Progenitor cell of endocrine pancreas (in vitro differentiated cells): ENCODE measurements at regions not wholly inside any gene's neighbourhood (a gene's known extent, or its start where the extent isn't known, plus 50 kb on each side); places are given as distances from the start of the nearest gene placed in this dataset.

Experiments
- DNase-seq: peaks from one replicate; pipeline ENCODE4 v3.0.0; 2021; ENCODE audit warnings: low spot score; ENCODE audit not compliant: unreplicated experiment
- H3K27ac Mint-ChIP-seq: 2 replicates; pipeline ENCODE4 v1.8.0; 2021; ENCODE audit warnings: mild to moderate bottlenecking, moderate library complexity, mixed read lengths
- H3K27me3 Mint-ChIP-seq: 2 replicates; pipeline ENCODE4 v1.8.0; 2021; ENCODE audit warnings: mixed read lengths
- H3K36me3 Mint-ChIP-seq: 2 replicates; pipeline ENCODE4 v1.8.0; 2022; ENCODE audit warnings: mixed read lengths; ENCODE audit not compliant: insufficient read depth
- H3K4me1 Mint-ChIP-seq: 2 replicates; pipeline ENCODE4 v1.8.0; 2021; ENCODE audit warnings: low read depth, mixed read lengths
- H3K4me3 Mint-ChIP-seq: 2 replicates; pipeline ENCODE4 v1.8.0; 2021; ENCODE audit warnings: low read depth, mild to moderate bottlenecking, moderate library complexity, mixed read lengths
- H3K9me3 Mint-ChIP-seq: 2 replicates; pipeline ENCODE4 v1.8.0; 2021; ENCODE audit warnings: low read depth, mixed read lengths
- CTCF ChIP-seq: fragments of 200-600 bp; sonication (generic); IDR thresholded peaks from one replicate; pipeline ENCODE4 v1.5.0; 2021; ENCODE audit warnings: antibody characterized with exemption, mild to moderate bottlenecking; ENCODE audit not compliant: unreplicated experiment

GRCh38 chr20:21820688-21821087, 115.2 kb downstream of the PAX1 start:
- Mint-ChIP-seq H3K9me3 (no peaks in the 10 kb centered on the region), H3K4me1 (peaks cover 3% of the 10 kb centered on the region), H3K36me3 (no peaks in the 10 kb centered on the region), H3K4me3 (no peak overlapping the region), H3K27me3 (no peaks in the 10 kb centered on the region), H3K27ac (no peak overlapping the region)
- no peak for TF ChIP-seq CTCF
- no peak for DNase-seq

- Mint-ChIP-seq H3K4me3 (no peak overlapping the region), H3K27ac (no peak overlapping the region), H3K4me1 (peaks cover 3% of the 10 kb centered on the region), H3K27me3 (no peaks in the 10 kb centered on the region), H3K36me3 (no peaks in the 10 kb centered on the region), H3K9me3 (no peaks in the 10 kb centered on the region)
- TF ChIP-seq CTCF, result no peak
- DNase-seq, result no peak
Observed at GRCh38 chr20:21820045-21820444, 114.6 kb downstream of the PAX1 start.

GRCh38 chr20:21812379-21812778, 106.9 kb downstream of the PAX1 start:
- Mint-ChIP-seq H3K4me1 (no peaks in the 10 kb centered on the region), H3K27me3 (peaks cover 32% of the 10 kb centered on the region), H3K4me3 (no peak overlapping the region), H3K27ac (no peak overlapping the region), H3K9me3 (no peaks in the 10 kb centered on the region), H3K36me3 (no peaks in the 10 kb centered on the region)
- TF ChIP-seq CTCF, result no peak
- no peak for DNase-seq

GRCh38 chr20:21809961-21810523, 104.6 kb downstream of the PAX1 start:
- no peak for DNase-seq
- Mint-ChIP-seq H3K9me3 (no peaks in the 10 kb centered on the region), H3K27me3 (peaks cover 47% of the 10 kb centered on the region), H3K27ac (no peak overlapping the region), H3K36me3 (no peaks in the 10 kb centered on the region), H3K4me1 (no peaks in the 10 kb centered on the region), H3K4me3 (no peak overlapping the region)
- TF ChIP-seq CTCF, result no peak

- peak; percentile 64 for DNase-seq
- Mint-ChIP-seq H3K4me3 (no peak overlapping the region), H3K9me3 (no peaks in the 10 kb centered on the region), H3K27ac (peak overlapping the region; percentile 12), H3K36me3 (no peaks in the 10 kb centered on the region), H3K4me1 (no peaks in the 10 kb centered on the region), H3K27me3 (peaks cover 46% of the 10 kb centered on the region)
- peak; percentile 96 for TF ChIP-seq CTCF
Observed at GRCh38 chr20:21808863-21809664, 103.6 kb downstream of the PAX1 start.
